ENCODE measurements at regions not wholly inside any gene's neighbourhood (a gene's known extent, or its start where the extent isn't known, plus 50 kb on each side); places are given as distances from the start of the nearest gene placed in this dataset.

GRCh38 chrX:7789200-7789599 is 53.8 kb upstream of the VCX start:
- DNase-seq = no peak

DNA sequence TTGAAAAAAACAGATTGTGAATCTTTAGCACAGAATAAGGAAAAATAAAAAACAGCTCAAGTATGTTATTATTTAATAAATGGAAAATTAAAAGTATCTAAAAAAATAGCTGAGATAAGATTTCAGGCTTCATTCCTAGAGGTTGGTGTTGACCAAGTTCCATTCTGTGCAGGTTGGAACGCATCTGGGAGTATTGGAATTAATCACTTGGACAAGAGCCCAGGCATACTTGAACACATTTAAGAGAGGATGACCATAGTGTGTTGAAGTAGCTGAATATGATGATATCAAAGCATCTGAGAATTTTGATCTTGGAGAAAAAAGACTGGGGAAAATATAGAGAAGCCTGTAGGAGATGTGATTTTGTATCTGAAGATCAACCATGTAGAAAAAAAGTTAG is 54.6 kb upstream of the VCX start:
- no peak for DNase-seq

GRCh38 chrX:7787714-7788113 is 55.3 kb upstream of the VCX start:
- no peak for DNase-seq

DNA sequence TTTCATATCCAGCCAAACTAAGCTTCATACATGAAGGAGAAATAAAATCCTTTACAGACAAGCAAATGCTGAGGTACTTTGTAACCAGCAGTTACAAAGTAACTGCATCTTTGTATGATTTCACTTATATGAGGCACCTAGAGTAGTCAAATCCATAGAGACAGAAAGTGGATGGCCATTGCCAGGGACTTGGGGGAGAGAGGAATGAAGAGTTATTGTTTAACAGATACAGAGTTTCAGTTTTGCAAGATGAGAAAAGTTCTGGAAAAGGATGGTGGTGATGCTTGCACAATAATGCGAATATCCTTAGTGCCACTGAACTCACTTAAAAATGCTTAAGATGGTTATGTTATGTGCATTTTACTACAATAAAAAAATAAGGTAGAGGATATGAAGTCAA is 58.4 kb upstream of the VCX start:
- no peak for DNase-seq

- DNase-seq = no peak
These were observed 63.3 kb upstream of the VCX start for GRCh38 chrX:7779644-7780043.

DNA sequence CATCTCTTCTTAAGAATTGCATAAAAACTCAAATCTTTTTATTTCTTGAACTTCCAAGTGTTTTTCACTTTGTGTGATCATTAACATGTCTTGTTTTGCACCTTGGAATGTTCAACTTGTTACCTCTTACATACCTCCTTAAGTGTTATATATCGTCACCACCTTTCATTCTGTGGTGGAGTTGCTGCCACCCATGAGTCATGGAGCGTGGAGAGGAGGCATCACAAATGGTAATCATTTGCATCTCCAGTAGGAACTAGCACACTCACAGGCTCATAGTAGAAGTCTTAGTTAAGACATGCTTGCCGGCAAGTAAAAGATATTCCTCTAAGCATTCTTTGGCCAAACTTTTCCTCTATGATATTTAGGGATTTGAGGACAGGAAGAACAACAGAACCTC is 67.0 kb upstream of the VCX start:
- no peak for DNase-seq

- no peak for DNase-seq
These were observed 71.1 kb upstream of the VCX start for GRCh38 chrX:7771788-7772438.

- no peak for DNase-seq
These were observed 83.1 kb upstream of the VCX start for GRCh38 chrX:7759830-7760229.

- DNase-seq = no peak
These were observed 96.1 kb upstream of the VCX start for GRCh38 chrX:7746856-7747255.

DNA sequence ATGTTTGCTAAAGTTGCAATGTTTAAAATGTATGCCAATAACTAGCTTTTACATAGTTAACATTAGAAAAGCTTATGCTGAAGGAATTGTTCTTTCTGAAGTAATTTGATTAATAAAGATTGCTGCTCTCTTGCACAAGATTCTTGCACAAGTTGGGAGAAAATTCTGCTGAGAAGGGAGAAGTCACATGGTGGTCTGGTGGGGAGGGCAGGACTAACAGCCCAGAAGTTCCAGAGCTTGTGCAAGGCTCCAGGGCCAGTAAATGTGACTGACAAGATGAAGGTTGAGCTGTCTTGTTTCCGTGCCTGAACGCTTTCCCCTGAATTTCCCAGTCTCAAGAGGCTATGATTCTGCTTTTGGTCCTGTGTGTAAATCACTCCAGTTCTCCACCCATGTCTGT is 112.9 kb upstream of the VCX start:
- no peak for DNase-seq

DNA sequence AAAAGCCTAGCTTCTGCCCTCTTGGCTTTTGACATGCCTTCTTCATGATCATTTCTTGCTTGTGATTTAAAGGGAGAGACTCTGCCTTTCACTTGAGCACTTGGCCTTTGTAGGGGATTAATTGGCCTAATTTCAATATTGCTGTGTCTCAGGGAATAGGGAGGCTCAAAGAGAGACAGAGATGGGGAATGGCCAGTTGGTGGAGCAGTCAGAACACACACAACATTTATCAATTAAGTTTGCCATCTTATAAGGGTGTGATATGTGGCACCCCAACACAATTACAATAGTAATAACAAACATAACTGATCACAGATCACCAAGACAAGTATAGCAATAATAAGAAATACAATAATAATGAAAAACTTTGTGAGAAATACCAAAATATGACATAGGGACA is 122.5 kb upstream of the VCX start:
- DNase-seq = no peak

DNA sequence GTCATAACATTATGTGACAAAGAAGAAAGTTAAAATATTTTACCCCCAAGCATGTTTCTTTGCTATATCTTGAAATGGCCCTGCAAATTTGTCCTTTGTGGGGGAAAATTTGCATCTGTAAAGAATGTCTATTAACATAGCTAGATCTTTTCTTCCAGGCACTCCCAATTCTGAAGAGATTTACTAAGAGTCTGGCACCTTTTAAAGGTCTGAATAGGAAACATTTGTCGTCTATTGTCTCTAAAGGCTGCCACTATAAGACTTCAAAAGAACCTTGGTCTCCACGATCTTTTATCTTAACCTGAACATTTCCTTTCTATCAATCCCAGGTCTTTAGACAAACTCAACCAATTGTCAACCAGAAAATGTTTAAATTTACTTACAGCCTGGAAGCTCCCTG is 128.6 kb upstream of the VCX start:
- DNase-seq = no peak

DNA sequence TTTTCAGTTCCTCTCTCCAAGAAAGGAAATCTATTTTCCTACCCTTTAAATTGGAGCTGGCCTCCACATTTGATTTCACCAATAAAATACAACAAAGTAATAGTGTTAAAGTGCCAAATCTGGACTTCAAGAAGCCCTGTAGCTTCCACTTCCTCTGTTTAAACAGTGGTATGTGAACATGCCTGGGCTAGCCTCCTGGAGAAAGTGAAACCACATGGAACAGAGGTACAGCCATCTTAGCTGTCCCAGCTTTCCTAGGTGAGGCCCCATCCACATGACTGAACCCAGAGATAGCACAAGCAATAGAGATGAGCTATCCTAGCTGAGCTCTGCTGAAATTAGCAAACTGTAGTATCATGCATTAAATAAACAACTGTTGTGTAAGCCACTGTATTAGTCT is 131.8 kb upstream of the VCX start:
- DNase-seq = no peak

- DNase-seq = no peak
These were observed 133.1 kb upstream of the VCX start for GRCh38 chrX:7709845-7710244.

DNA sequence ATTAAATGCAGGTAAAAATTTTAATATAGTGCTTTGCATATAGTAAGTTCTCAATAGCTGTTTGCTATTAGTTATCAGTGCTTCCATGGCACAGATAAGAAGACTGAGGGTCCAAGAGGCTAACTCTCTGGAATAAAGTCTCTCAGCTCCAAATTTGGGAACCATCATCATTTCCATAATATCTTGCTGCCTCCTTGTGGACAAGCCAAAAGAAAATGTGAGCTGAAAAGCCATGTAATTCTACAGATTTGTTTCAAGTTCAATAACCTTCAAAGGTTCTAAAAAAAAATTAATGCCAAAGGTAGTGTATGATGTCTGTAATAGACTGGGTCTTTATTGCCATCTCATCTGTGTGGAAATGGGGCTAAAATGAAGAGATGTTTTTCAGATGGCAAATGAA is 136.9 kb upstream of the VCX start:
- no peak for DNase-seq

- DNase-seq = no peak
These were observed 138.8 kb upstream of the VCX start for GRCh38 chrX:7704205-7704604.

DNA sequence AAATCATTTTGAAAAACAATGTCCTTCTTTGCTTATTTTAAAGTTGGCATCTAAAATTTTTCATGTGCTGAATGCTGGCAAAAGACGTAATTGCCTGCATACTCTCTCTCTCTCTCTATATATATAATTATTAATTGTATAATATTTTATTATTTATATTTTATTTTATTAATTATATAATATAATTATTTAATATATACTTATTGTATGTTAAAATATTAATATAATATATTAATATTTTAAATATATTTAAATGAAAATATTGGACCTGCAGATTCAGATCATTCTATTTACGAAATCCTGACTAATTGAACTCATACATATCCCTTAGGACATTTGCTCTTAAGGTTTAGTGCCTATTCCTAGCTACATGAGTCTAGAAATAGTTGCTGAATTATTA is 144.7 kb upstream of the VCX start:
- no peak for DNase-seq

DNA sequence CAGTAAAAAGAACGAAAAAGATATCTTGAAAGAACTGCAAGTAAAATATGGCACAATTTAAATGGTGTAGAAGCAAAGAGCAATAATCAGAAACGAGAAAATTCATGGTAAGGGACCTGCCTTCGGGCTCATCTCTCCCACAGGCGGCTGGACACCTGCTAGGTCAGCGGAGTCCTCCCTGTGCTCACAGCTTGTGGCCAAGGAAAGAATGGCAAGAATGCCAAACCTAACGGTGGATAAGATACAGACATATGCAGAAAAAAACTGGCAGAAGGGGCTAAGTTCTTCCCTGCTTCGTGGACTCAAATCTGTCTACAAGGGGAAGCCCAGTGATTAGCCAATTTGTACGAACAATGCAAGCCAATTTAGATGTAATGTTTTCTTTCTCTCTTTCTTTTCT is 152.1 kb upstream of the VCX start:
- no peak for DNase-seq

GRCh38 chrX:7689791-7690412 is 153.1 kb upstream of the VCX start:
- no peak for DNase-seq

DNA sequence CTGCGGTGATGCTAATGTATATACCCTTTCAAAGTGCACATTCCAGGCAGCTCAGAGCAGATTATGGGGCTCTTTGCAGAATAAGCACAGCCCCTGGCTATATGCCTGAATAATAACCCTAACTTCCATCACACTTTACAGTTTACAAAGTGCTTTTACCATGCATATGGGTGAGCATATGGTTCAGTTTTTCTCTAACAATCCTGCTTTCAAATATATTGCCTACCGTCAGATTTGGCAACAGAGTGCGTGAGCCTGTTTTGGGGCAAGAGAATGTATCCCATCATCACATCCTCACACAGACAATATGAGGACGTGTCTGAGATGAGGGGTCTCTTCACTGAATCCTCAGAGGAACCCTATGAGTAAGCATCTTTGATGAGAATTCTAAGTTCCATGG is 162.8 kb upstream of the VCX start:
- no peak for DNase-seq

- DNase-seq = no peak
These were observed 188.7 kb upstream of the VCX start for GRCh38 chrX:7654316-7654715.

- no peak for DNase-seq
These were observed 195.1 kb upstream of the VCX start for GRCh38 chrX:7647831-7648230.

- DNase-seq = no peak
These were observed 201.8 kb upstream of the VCX start for GRCh38 chrX:7641141-7641540.

DNA sequence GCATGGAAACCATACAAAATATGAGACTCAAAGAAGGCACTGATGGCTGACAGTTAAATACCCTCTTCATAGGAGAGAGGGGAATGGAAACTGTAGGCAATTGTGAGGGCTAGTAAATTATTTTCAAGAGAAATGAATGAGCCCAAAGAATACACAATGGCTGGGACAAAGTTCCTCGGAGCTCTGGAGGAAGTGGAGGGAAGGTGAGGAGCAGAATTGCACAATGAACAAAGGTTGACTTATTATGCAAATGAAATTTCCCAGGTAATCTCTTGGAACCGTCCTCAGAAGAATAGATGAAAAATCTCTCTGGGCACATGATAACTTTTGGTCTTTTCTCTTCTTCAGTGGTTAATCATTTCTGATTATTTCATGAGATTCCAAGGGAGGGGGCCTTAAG is 202.6 kb upstream of the VCX start:
- DNase-seq = no peak

- DNase-seq = no peak
These were observed 204.8 kb upstream of the VCX start for GRCh38 chrX:7638078-7638710.
